ENCODE measurements at regions not wholly inside any gene's neighbourhood (a gene's known extent, or its start where the extent isn't known, plus 50 kb on each side); places are given as distances from the start of the nearest gene placed in this dataset.

- no peak overlapping the region for H3K4me3 ChIP-seq (ENCODE audit: low read length in 2 of 2)
- H2AK5ac ChIP-seq (ENCODE audit: low read depth, low read length), result no peak overlapping the region
- no peak for DNase-seq (ENCODE audit: low spot score)
- H2BK5ac ChIP-seq (ENCODE audit: low read length), result no peak overlapping the region
- no peak overlapping the region for H2BK15ac ChIP-seq (ENCODE audit: low read length)
- no peak overlapping the region for H4K8ac ChIP-seq (ENCODE audit: low read depth, low read length)
- H3K4ac ChIP-seq (ENCODE audit: low read length), result no peak overlapping the region
- H3K27ac ChIP-seq (replicated peaks; ENCODE audit: low read length), result no peak overlapping the region
- no peak overlapping the region for H4K91ac ChIP-seq (ENCODE audit: low read depth, low read length, poor library complexity)
- H2AFZ ChIP-seq (ENCODE audit: low read length), result no peak overlapping the region
- no peaks in the 10 kb centered on the region for H3K9me3 ChIP-seq (replicated peaks in 1 of 2; ENCODE audit: control insufficient read depth in 2 of 2, insufficient read depth in 1 of 2, low read depth in 1 of 2, low read length in 2 of 2)
- H3K14ac ChIP-seq (ENCODE audit: low read length), result no peak overlapping the region
- H3K4me2 ChIP-seq (ENCODE audit: insufficient read depth, low read length, poor library complexity, severe bottlenecking), result no peak overlapping the region
- H3K79me1 ChIP-seq (ENCODE audit: low read depth, low read length), result no peaks in the 10 kb centered on the region
- H3K18ac ChIP-seq (ENCODE audit: low read length), result no peak overlapping the region
- H3K36me3 ChIP-seq (replicated peaks in 1 of 2; ENCODE audit: control insufficient read depth in 2 of 2, insufficient read depth in 2 of 2, low read length in 2 of 2), result no peaks in the 10 kb centered on the region
- no peak overlapping the region for H3K9ac ChIP-seq (ENCODE audit: low read depth, low read length, poor library complexity)
- no peaks in the 10 kb centered on the region for H3K4me1 ChIP-seq (ENCODE audit: control insufficient read depth in 2 of 2, insufficient read depth in 1 of 2, low read depth in 1 of 2, low read length in 2 of 2)
- no CpG with 5 or more reads among the region's 1 CpG for WGBS, 2 donors (ENCODE audit: extremely low coverage in 2 of 2, insufficient read length in 2 of 2, insufficient replicate concordance in 1 of 2)
- no peak overlapping the region for H2BK12ac ChIP-seq (ENCODE audit: low read length)
- no peaks in the 10 kb centered on the region for H3K27me3 ChIP-seq (ENCODE audit: control insufficient read depth in 3 of 3, insufficient read depth in 3 of 3, low read depth in 1 of 3, low read length in 3 of 3)
- H3K23ac ChIP-seq (ENCODE audit: low read depth, low read length, poor library complexity), result no peak overlapping the region
- no peak overlapping the region for H2BK120ac ChIP-seq (ENCODE audit: low read depth, low read length)
Observed at GRCh38 chr13:103473081-103473480, 406.9 kb upstream of the SLC10A2 start.

DNA sequence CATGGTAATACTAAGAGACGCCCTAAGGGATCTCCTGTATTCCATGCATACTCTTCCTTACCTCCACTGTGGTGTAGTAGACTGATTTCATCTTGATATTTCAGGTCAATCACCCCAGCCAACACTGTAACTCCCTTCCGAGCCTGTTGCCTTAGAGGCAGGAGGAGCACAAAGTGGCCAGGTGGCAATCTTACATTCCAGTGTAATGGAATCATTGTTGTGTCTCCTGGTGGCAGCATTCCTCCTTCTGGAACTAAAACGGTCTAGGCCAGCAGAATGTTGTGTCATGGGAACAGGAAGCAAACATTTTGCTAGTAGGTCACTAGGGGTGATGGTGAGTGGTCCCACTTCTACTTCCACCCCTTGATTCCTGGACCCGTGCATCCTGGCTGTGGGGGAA lies 405.7 kb upstream of the SLC10A2 start:
- no peaks in the 10 kb centered on the region for H3K79me1 ChIP-seq (ENCODE audit: low read depth, low read length)
- no peaks in the 10 kb centered on the region for H3K27me3 ChIP-seq (ENCODE audit: control insufficient read depth in 3 of 3, insufficient read depth in 3 of 3, low read depth in 1 of 3, low read length in 3 of 3)
- H3K14ac ChIP-seq (ENCODE audit: low read length), result no peak overlapping the region
- no peak overlapping the region for H3K4me3 ChIP-seq (ENCODE audit: low read length in 2 of 2)
- no peak overlapping the region for H3K9ac ChIP-seq (ENCODE audit: low read depth, low read length, poor library complexity)
- no peak overlapping the region for H3K23ac ChIP-seq (ENCODE audit: low read depth, low read length, poor library complexity)
- no peak overlapping the region for H3K4me2 ChIP-seq (ENCODE audit: insufficient read depth, low read length, poor library complexity, severe bottlenecking)
- H2BK5ac ChIP-seq (ENCODE audit: low read length), result no peak overlapping the region
- no peak overlapping the region for H3K18ac ChIP-seq (ENCODE audit: low read length)
- no peak overlapping the region for H2BK12ac ChIP-seq (ENCODE audit: low read length)
- H2AFZ ChIP-seq (ENCODE audit: low read length), result no peak overlapping the region
- H2BK120ac ChIP-seq (ENCODE audit: low read depth, low read length), result no peak overlapping the region
- no peak overlapping the region for H3K27ac ChIP-seq (replicated peaks; ENCODE audit: low read length)
- no peaks in the 10 kb centered on the region for H3K36me3 ChIP-seq (replicated peaks in 1 of 2; ENCODE audit: control insufficient read depth in 2 of 2, insufficient read depth in 2 of 2, low read length in 2 of 2)
- H3K9me3 ChIP-seq (replicated peaks in 1 of 2; ENCODE audit: control insufficient read depth in 2 of 2, insufficient read depth in 1 of 2, low read depth in 1 of 2, low read length in 2 of 2), result no peaks in the 10 kb centered on the region
- no peak overlapping the region for H4K91ac ChIP-seq (ENCODE audit: low read depth, low read length, poor library complexity)
- H3K4me1 ChIP-seq (ENCODE audit: control insufficient read depth in 2 of 2, insufficient read depth in 1 of 2, low read depth in 1 of 2, low read length in 2 of 2), result no peaks in the 10 kb centered on the region
- H2BK15ac ChIP-seq (ENCODE audit: low read length), result no peak overlapping the region
- H4K8ac ChIP-seq (ENCODE audit: low read depth, low read length), result no peak overlapping the region
- no CpG with 5 or more reads among the region's 4 CpGs for WGBS, 2 donors (ENCODE audit: extremely low coverage in 2 of 2, insufficient read length in 2 of 2, insufficient replicate concordance in 1 of 2)
- no peak for DNase-seq (ENCODE audit: low spot score)
- no peak overlapping the region for H2AK5ac ChIP-seq (ENCODE audit: low read depth, low read length)
- no peak overlapping the region for H3K4ac ChIP-seq (ENCODE audit: low read length)

- H3K18ac ChIP-seq (ENCODE audit: low read length), result no peak overlapping the region
- no peak overlapping the region for H2AFZ ChIP-seq (ENCODE audit: low read length)
- no peak overlapping the region for H4K8ac ChIP-seq (ENCODE audit: low read depth, low read length)
Observed at GRCh38 chr13:103469771-103470170, 403.6 kb upstream of the SLC10A2 start.

DNA sequence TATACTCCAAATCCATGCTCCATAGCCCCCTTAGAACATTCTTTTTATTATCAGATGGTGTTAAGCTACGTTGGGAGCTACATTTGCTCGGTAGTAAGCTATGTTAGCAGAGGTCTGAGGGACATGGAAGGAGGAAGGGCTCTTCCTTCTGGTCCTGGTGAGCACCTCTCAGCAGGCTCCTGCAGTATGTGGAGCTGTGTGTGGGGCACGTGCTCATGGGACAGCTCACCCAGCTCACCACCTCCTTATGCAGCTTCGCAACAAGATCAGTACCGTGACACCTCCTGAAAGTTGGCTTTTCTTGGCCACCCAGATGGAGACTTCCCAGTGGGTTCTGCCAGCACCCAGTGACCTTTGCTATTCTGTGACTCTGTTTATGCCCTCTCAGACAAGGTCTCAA lies 400.5 kb upstream of the SLC10A2 start:
- H3K27me3 ChIP-seq (ENCODE audit: control insufficient read depth in 3 of 3, insufficient read depth in 3 of 3, low read depth in 1 of 3, low read length in 3 of 3), result no peaks in the 10 kb centered on the region
- H4K8ac ChIP-seq (ENCODE audit: low read depth, low read length), result no peak overlapping the region
- no peak overlapping the region for H2BK12ac ChIP-seq (ENCODE audit: low read length)
- H3K9me3 ChIP-seq (replicated peaks in 1 of 2; ENCODE audit: control insufficient read depth in 2 of 2, insufficient read depth in 1 of 2, low read depth in 1 of 2, low read length in 2 of 2), result peaks cover 0 to 2% of the 10 kb centered on the region in 2 donors
- no peak overlapping the region for H3K23ac ChIP-seq (ENCODE audit: low read depth, low read length, poor library complexity)
- DNase-seq (ENCODE audit: low spot score), result no peak
- H3K4me1 ChIP-seq (ENCODE audit: control insufficient read depth in 2 of 2, insufficient read depth in 1 of 2, low read depth in 1 of 2, low read length in 2 of 2), result no peaks in the 10 kb centered on the region
- H2BK120ac ChIP-seq (ENCODE audit: low read depth, low read length), result no peak overlapping the region
- no peak overlapping the region for H3K4me2 ChIP-seq (ENCODE audit: insufficient read depth, low read length, poor library complexity, severe bottlenecking)
- no peak overlapping the region for H3K4ac ChIP-seq (ENCODE audit: low read length)
- H2BK15ac ChIP-seq (ENCODE audit: low read length), result no peak overlapping the region
- H3K27ac ChIP-seq (replicated peaks; ENCODE audit: low read length), result no peak overlapping the region
- H3K18ac ChIP-seq (ENCODE audit: low read length), result no peak overlapping the region
- H4K91ac ChIP-seq (ENCODE audit: low read depth, low read length, poor library complexity), result no peak overlapping the region
- WGBS, 2 donors (ENCODE audit: extremely low coverage in 2 of 2, insufficient read length in 2 of 2, insufficient replicate concordance in 1 of 2), result no CpG with 5 or more reads among the region's 5 CpGs
- H2AFZ ChIP-seq (ENCODE audit: low read length), result no peak overlapping the region
- no peak overlapping the region for H3K14ac ChIP-seq (ENCODE audit: low read length)
- H3K79me1 ChIP-seq (ENCODE audit: low read depth, low read length), result no peaks in the 10 kb centered on the region
- H2AK5ac ChIP-seq (ENCODE audit: low read depth, low read length), result no peak overlapping the region
- no peak overlapping the region for H3K9ac ChIP-seq (ENCODE audit: low read depth, low read length, poor library complexity)
- no peak overlapping the region for H2BK5ac ChIP-seq (ENCODE audit: low read length)
- H3K36me3 ChIP-seq (replicated peaks in 1 of 2; ENCODE audit: control insufficient read depth in 2 of 2, insufficient read depth in 2 of 2, low read length in 2 of 2), result no peaks in the 10 kb centered on the region
- no peak overlapping the region for H3K4me3 ChIP-seq (ENCODE audit: low read length in 2 of 2)

More at GRCh38 chr13:103469771-103470170, 403.6 kb upstream of the SLC10A2 start:
- H3K36me3 ChIP-seq (replicated peaks in 1 of 2; ENCODE audit: control insufficient read depth in 2 of 2, insufficient read depth in 2 of 2, low read length in 2 of 2), result no peaks in the 10 kb centered on the region
- no peak overlapping the region for H3K23ac ChIP-seq (ENCODE audit: low read depth, low read length, poor library complexity)
- peaks cover 0 to under 1% of the 10 kb centered on the region in 2 donors for H3K9me3 ChIP-seq (replicated peaks in 1 of 2; ENCODE audit: control insufficient read depth in 2 of 2, insufficient read depth in 1 of 2, low read depth in 1 of 2, low read length in 2 of 2)
- H2BK120ac ChIP-seq (ENCODE audit: low read depth, low read length), result no peak overlapping the region
- no peak overlapping the region for H2AK5ac ChIP-seq (ENCODE audit: low read depth, low read length)
- H2BK12ac ChIP-seq (ENCODE audit: low read length), result no peak overlapping the region
- H3K4me1 ChIP-seq (ENCODE audit: control insufficient read depth in 2 of 2, insufficient read depth in 1 of 2, low read depth in 1 of 2, low read length in 2 of 2), result no peaks in the 10 kb centered on the region
- H3K9ac ChIP-seq (ENCODE audit: low read depth, low read length, poor library complexity), result no peak overlapping the region
- H3K4me3 ChIP-seq (ENCODE audit: low read length in 2 of 2), result no peak overlapping the region
- H3K14ac ChIP-seq (ENCODE audit: low read length), result no peak overlapping the region
- no peak overlapping the region for H3K27ac ChIP-seq (replicated peaks; ENCODE audit: low read length)
- no peaks in the 10 kb centered on the region for H3K27me3 ChIP-seq (ENCODE audit: control insufficient read depth in 3 of 3, insufficient read depth in 3 of 3, low read depth in 1 of 3, low read length in 3 of 3)
- no peak overlapping the region for H2BK15ac ChIP-seq (ENCODE audit: low read length)
- no peak overlapping the region for H4K91ac ChIP-seq (ENCODE audit: low read depth, low read length, poor library complexity)
- H2BK5ac ChIP-seq (ENCODE audit: low read length), result no peak overlapping the region
- H3K79me1 ChIP-seq (ENCODE audit: low read depth, low read length), result no peaks in the 10 kb centered on the region
- H3K4ac ChIP-seq (ENCODE audit: low read length), result no peak overlapping the region
- WGBS, 2 donors (ENCODE audit: extremely low coverage in 2 of 2, insufficient read length in 2 of 2, insufficient replicate concordance in 1 of 2), result no CpG with 5 or more reads among the region's 1 CpG
- DNase-seq (ENCODE audit: low spot score), result no peak
- no peak overlapping the region for H3K4me2 ChIP-seq (ENCODE audit: insufficient read depth, low read length, poor library complexity, severe bottlenecking)

Data from neuronal stem cell (in vitro differentiated cells).